Activated CD8-positive, alpha-beta memory T cell treated with anti-CD3 and anti-CD28 coated beads for 4 hours (primary cell): ENCODE measurements at regions not wholly inside any gene's neighbourhood (a gene's known extent, or its start where the extent isn't known, plus 50 kb on each side); places are given as distances from the start of the nearest gene placed in this dataset.

ENCODE experiments used
- DNase-seq, 2 donors: peaks; one replicate each; pipeline ENCODE4 v3.0.0-alpha.2; 2020; ENCODE audit warnings: low read depth in 2 of 2

DNA sequence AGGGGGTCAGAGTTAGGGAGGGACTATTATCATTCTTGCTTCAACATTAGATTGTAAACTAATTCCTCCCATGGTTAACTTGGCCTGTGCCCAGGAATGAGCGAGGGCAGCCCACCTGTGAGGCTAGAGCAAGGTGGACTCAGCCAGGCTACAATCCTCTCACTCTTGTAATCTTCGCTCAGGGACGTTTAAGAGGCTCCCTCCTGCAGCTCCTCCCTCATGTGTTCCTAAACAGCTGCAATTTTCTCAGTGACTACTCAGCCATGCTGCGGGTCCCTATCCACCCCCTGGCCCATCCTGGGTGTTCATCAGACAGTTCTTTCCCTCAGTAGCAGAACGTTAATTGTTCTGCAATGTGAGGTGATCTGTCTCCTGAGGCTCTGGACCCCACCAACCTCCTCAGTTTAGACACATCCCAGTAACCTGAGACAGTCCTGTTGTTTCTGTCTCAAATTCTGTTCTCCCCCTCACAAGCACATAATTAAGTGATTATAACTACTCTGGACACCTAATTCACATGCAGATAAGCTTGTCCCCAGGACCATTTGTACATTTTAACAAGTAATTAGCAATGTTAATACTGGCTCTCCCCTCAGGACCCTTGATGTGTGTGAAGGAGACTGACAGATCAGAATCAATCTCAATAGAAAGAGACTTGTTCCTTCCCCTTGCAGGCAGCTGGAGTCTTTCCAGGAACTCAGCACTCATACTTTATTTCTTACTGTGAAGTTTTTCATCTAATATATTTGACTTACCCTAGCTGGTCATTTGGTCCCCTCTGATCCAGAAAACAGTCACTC is 337.2 kb upstream of the B3GAT1 start:
- no peak for DNase-seq

DNA sequence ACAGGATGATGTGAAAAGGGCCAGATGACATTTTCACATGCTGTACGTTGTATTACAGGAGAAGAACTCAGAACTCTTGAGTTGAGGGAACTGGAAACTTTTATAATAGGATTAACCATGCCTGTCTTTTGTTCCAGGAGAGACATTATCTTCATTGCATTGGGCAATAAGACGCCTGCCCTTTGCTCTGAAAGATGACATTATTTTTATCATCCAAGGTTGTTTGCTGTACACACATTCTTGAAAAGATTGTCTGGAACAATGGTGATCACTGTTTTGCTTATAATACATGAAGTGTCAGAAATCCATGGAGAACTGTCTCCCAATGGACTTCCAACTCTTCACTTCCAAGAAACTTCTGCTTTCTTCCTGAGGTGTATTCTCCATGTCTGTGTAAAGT is 334.6 kb upstream of the B3GAT1 start:
- DNase-seq, result no peak

GRCh38 chr11:134745456-134745855 is 333.4 kb upstream of the B3GAT1 start:
- DNase-seq, result no peak

DNA sequence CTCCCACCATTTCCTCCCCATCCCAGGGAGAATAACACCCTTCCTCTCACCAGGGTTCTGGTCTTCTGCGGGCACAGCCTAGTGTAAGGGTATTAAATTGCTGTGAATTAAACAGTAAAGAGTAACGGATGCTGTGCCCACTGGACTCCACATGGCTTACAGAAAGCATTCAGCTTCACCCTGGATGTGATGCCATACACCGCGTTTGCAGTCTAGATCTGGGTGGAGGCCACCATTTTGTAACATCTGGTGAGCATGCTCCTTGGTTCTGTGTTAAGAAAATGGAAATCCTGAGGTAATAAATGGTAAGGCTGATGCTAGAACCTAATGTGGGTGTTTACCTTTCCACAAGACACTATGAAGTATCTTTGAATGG is 331.8 kb upstream of the B3GAT1 start:
- DNase-seq, result no peak

- DNase-seq, result no peak
Measured at GRCh38 chr11:134742956-134743819, 331.1 kb upstream of the B3GAT1 start.

DNA sequence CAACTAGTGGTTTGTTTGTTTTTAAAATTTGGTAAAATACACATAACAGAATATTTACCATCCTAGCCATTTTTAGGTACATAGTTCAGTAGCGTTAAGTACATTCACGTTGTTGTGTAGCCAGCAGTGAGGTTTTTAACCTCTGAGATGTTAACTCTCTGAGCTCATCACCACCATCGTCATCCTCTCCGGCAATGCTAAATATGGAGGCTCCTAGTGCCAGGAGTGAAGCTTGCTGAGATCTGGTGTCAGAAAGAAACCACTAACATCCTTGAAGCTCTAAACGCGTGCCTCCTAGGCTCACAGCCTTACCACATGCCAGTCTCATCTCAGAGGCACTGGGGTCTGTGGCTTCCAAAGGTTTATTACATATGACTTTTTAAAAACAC is 330.2 kb upstream of the B3GAT1 start:
- DNase-seq, result no peak

DNA sequence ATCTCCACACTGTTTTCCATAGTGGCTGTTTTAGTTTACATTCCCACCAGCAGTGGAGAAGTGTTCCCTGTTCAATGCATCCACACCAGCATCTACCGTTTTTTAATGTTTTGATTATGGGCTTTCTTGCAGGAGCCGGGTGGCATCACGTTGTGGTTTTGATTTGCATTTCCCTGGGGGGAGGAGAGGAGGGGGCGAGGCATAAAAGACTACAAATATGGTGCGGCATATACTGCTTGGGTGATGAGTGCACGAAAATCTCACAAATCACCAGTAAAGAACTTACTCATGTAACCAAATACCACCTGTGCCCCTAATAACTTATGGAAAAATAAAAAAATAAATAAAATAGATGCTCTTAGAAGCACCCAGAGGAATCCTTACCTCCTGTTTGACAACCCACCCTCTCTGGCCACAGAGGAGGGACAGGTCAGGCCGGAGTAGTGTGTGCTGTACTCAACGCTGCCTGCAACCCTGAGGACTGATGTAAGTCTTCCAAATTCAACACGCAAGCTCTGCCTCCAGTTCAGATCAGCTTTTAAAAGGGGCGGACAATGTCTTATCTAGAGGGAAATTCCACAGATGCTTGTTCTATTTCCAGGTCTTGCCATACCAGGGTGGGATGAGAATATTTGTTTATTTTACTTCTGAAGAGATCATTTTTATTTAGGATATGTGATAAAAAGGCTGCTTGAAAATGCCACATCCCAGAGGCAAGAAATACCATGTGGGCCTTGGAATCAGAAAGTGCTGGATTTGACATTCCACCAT is 329.6 kb upstream of the B3GAT1 start:
- no peak for DNase-seq

GRCh38 chr11:134740590-134741261 is 328.7 kb upstream of the B3GAT1 start:
- DNase-seq, result no peak

DNA sequence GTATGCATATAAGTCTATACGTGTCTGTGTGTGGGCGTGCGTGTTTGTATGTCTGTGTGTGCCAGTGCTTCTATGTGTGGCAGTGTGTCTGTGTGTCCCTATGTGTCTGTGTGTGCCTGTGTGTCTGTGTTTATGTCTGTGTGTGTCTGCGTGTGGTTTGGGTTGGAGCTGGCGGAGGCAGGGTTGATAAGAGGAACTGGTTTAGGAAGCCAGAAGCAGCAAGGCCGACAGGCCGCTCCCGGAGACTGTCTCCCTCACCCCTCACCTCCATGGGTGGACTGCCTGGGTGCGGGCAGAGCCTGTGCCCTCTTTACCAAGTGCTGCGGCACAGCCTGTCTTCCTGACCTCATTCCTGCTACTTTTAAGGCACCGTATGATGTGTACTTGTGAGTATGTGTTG is 327.1 kb upstream of the B3GAT1 start:
- DNase-seq, result no peak

DNA sequence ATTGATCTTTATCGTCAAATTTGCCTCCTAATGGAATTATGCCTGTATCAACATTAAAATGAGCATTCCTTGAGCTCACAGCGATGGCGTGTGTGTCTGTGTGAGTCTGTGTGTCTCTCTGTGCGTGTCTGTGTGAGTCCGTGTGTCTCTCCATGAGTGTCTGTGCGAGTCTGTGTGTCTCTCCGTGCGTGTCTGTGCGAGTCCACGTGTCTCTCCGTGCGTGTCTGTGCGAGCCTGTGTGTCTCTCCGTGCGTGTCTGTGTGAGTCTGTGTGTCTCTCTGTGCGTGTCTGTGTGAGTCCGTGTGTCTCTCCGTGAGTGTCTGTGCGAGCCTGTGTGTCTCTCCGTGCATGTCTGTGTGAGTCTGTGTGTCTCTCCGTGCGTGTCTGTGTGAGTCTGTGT is 326.5 kb upstream of the B3GAT1 start:
- DNase-seq, result no peak

DNA sequence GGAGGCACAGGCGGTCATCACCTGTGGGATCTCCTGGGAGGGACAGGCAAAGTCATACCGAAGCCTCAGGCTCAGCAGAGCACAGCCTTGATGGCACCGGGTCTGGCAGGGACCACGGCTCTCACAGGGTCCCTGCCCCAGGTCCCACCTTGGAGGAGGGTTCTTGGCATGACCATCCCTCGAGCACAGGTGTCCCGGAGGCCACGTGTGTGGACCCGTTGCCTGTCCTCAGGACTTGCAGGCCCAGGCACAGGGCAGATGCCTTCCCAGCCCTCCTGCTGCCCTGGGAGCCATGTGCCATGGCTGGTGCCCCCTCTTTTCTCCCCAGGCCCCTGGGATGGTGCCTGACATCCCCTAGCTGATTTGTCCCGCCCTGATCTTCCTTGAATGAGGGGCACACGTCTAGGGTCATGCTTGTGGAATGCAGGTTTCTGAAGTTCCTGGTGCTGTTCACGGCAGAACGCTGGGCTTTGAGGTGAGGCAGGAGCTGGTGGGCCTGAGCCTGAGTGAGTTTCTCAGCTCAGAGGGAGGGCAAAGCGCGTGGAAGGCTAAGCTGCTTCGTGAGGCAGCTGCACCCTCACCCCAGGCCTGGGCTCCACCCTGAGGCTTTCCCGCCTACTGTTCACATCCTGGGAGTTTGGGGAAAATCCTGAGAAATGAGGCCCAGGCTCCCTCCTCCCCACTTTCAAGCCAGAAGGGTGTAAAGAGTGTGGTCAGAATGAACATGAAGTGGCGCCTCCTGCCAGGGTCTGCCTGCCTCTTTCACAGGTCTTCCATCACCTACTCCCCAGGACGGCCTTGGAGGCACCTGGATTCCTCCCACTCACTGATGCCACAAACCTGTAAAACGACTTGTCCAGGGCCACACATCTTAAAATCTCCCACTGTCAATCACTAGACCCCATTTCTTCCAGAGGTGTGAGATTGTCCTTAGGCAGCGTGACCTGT is 325.8 kb upstream of the B3GAT1 start:
- DNase-seq, result no peak

DNA sequence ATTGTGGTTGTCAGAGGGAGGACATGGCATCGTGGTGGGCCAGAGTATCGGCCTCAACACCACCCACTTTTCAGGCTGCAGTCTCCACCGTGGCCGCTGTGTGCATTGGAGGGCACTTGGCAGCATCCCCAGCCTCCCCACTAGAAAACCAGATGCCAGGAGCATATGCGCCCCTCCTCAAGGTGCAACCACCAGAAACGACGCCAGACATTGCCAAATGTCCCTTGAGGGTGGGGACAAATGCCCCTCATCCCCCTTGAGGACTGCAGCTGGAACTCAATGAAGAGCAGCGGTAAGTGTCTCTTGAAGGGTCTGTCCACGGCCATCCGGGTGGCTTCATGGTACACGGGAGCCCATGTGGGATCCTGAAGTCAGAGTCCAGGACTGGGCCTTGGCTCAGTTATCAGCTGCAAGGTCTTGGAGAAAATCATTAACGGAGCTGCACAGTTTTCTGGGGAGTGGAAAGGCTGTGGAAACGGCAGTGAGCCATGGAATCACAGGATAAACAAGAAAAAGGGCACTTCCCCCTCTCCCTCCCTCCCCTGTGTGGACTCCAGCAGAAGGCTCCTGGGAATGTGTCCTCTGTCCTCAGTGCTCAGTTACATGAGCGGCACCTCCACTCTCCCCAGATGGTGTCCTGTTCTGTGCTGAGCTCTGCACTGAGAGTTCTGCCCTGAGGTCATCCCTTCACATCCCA is 324.4 kb upstream of the B3GAT1 start:
- no peak for DNase-seq

- DNase-seq, result no peak
Measured at GRCh38 chr11:134734894-134735293, 322.9 kb upstream of the B3GAT1 start.

- no peak for DNase-seq
Measured at GRCh38 chr11:134734141-134734845, 322.3 kb upstream of the B3GAT1 start.

GRCh38 chr11:134733646-134734045 is 321.6 kb upstream of the B3GAT1 start:
- DNase-seq, result no peak

- no peak for DNase-seq
Measured at GRCh38 chr11:134731213-134731961, 319.3 kb upstream of the B3GAT1 start.

GRCh38 chr11:134730561-134731212 is 318.6 kb upstream of the B3GAT1 start:
- no peak for DNase-seq

- DNase-seq, result no peak
Measured at GRCh38 chr11:134730101-134730500, 318.1 kb upstream of the B3GAT1 start.
